GM18873 (cell line): ENCODE measurements at regions not wholly inside any gene's neighbourhood (a gene's known extent, or its start where the extent isn't known, plus 50 kb on each side); places are given as distances from the start of the nearest gene placed in this dataset.

Experiments used
- ATAC-seq: cut with Tn5 transposase; IDR thresholded peaks from one replicate; pipeline ENCODE4 v1.9.1; 2021; ENCODE audit warnings: mild to moderate bottlenecking, moderate library complexity, moderate number of reproducible peaks; ENCODE audit not compliant: unreplicated experiment, low FRiP score

GRCh38 chr15:61549727-61550126 lies 320.6 kb upstream of the RORA start:
- no peak for ATAC-seq

- no peak for ATAC-seq
These were observed 316.7 kb upstream of the RORA start for GRCh38 chr15:61545763-61546162.

- no peak for ATAC-seq
These were observed 312.4 kb upstream of the RORA start for GRCh38 chr15:61541516-61541915.

- no peak for ATAC-seq
These were observed 308.2 kb upstream of the RORA start for GRCh38 chr15:61537337-61537736.

GRCh38 chr15:61534986-61535385 lies 305.9 kb upstream of the RORA start:
- no peak for ATAC-seq

- no peak for ATAC-seq
These were observed 301.7 kb upstream of the RORA start for GRCh38 chr15:61530769-61531168.

GRCh38 chr15:61528581-61528910 lies 299.4 kb upstream of the RORA start:
- ATAC-seq, result no peak

- no peak for ATAC-seq
These were observed 298.9 kb upstream of the RORA start for GRCh38 chr15:61527836-61528580.

- ATAC-seq, result no peak
These were observed 295.4 kb upstream of the RORA start for GRCh38 chr15:61524545-61524944.

- no peak for ATAC-seq
These were observed 295.0 kb upstream of the RORA start for GRCh38 chr15:61524086-61524485.

- no peak for ATAC-seq
These were observed 293.3 kb upstream of the RORA start for GRCh38 chr15:61522411-61522810.

- ATAC-seq, result no peak
These were observed 292.9 kb upstream of the RORA start for GRCh38 chr15:61521953-61522352.

- ATAC-seq, result no peak
These were observed 290.2 kb upstream of the RORA start for GRCh38 chr15:61519296-61519695.

GRCh38 chr15:61518191-61518950 lies 289.3 kb upstream of the RORA start:
- no peak for ATAC-seq

- no peak for ATAC-seq
These were observed 288.7 kb upstream of the RORA start for GRCh38 chr15:61517776-61518175.

GRCh38 chr15:61517335-61517734 lies 288.2 kb upstream of the RORA start:
- no peak for ATAC-seq

GRCh38 chr15:61511756-61512155 lies 282.7 kb upstream of the RORA start:
- no peak for ATAC-seq

GRCh38 chr15:61511089-61511488 lies 282.0 kb upstream of the RORA start:
- ATAC-seq, result no peak

- no peak for ATAC-seq
These were observed 280.3 kb upstream of the RORA start for GRCh38 chr15:61509327-61509840.

GRCh38 chr15:61503383-61503969 lies 274.4 kb upstream of the RORA start:
- no peak for ATAC-seq

- ATAC-seq, result no peak
These were observed 272.8 kb upstream of the RORA start for GRCh38 chr15:61501815-61502389.
